Forelimb muscle (tissue), 1 donor: ENCODE measurements at regions not wholly inside any gene's neighbourhood (a gene's known extent, or its start where the extent isn't known, plus 50 kb on each side); places are given as distances from the start of the nearest gene placed in this dataset.
"Not testable (repeated sequence)": the region's sequence is repeated elsewhere in the genome, so short reads cannot be mapped to it uniquely, and the experiment has no call there.

Source experiments
- DNase-seq: peaks from one replicate; pipeline ENCODE4 v3.0.0-alpha.2; 2013; ENCODE audit warnings: low read depth

GRCh38 chr21:18550361-18550760, 146.8 kb upstream of the TMPRSS15 start:
- DNase-seq = no peak

GRCh38 chr21:18553786-18554185, 150.2 kb upstream of the TMPRSS15 start:
- no peak for DNase-seq

GRCh38 chr21:18567770-18568169, 164.2 kb upstream of the TMPRSS15 start:
- DNase-seq = not testable (repeated sequence)

GRCh38 chr21:18588001-18588662, 184.5 kb upstream of the TMPRSS15 start:
- DNase-seq = no peak

GRCh38 chr21:18601146-18601545, 197.6 kb upstream of the TMPRSS15 start:
- DNase-seq = no peak

GRCh38 chr21:18602711-18603110, 199.1 kb upstream of the TMPRSS15 start:
- DNase-seq = no peak

GRCh38 chr21:18603261-18603660, 199.7 kb upstream of the TMPRSS15 start:
- DNase-seq = no peak

GRCh38 chr21:18603980-18604379, 200.4 kb upstream of the TMPRSS15 start:
- DNase-seq = no peak

- no peak for DNase-seq
Observed at GRCh38 chr21:18608226-18608625, 204.6 kb upstream of the TMPRSS15 start.

GRCh38 chr21:18614303-18614702, 210.7 kb upstream of the TMPRSS15 start:
- no peak for DNase-seq

- no peak for DNase-seq
Observed at GRCh38 chr21:18617291-18617690, 213.7 kb upstream of the TMPRSS15 start.

- DNase-seq = no peak
Observed at GRCh38 chr21:18620436-18620835, 216.9 kb upstream of the TMPRSS15 start.

- DNase-seq = no peak
Observed at GRCh38 chr21:18622383-18622782, 218.8 kb upstream of the TMPRSS15 start.

- DNase-seq = no peak
Observed at GRCh38 chr21:18630446-18630845, 226.9 kb upstream of the TMPRSS15 start.

- DNase-seq = no peak
Observed at GRCh38 chr21:18636897-18637296, 233.3 kb upstream of the TMPRSS15 start.

GRCh38 chr21:18646116-18646515, 242.5 kb upstream of the TMPRSS15 start:
- no peak for DNase-seq

GRCh38 chr21:18655931-18656330, 252.3 kb upstream of the TMPRSS15 start:
- no peak for DNase-seq

- no peak for DNase-seq
Observed at GRCh38 chr21:18661842-18662241, 258.3 kb upstream of the TMPRSS15 start.

- no peak for DNase-seq
Observed at GRCh38 chr21:18663663-18664062, 260.1 kb upstream of the TMPRSS15 start.

GRCh38 chr21:18666725-18667124, 263.1 kb upstream of the TMPRSS15 start:
- no peak for DNase-seq

- no peak for DNase-seq
Observed at GRCh38 chr21:18673789-18674188, 270.2 kb upstream of the TMPRSS15 start.

- DNase-seq = no peak
Observed at GRCh38 chr21:18677632-18678031, 274.0 kb upstream of the TMPRSS15 start.

GRCh38 chr21:18705971-18706370, 302.4 kb upstream of the TMPRSS15 start:
- no peak for DNase-seq

GRCh38 chr21:18711662-18712061, 308.1 kb upstream of the TMPRSS15 start:
- no peak for DNase-seq
